HEK293 (cell line): ENCODE measurements at regions not wholly inside any gene's neighbourhood (a gene's known extent, or its start where the extent isn't known, plus 50 kb on each side); places are given as distances from the start of the nearest gene placed in this dataset.

Source experiments
- CTCF ChIA-PET: fragments of 350-600 bp; formaldehyde crosslinking; extraction: SDS; loops from one replicate; lab custom pipeline; 2021; ENCODE audit warnings: antibody characterized with exemption; lab: Yijun Ruan, JAX
- POLR2A ChIA-PET: fragments of 300-600 bp; formaldehyde crosslinking; extraction: SDS; loops from one replicate; lab custom pipeline; 2020; ENCODE audit warnings: antibody characterized with exemption, inconsistent platforms; lab: Yijun Ruan, JAX
- H3K27ac ChIP-seq: fragments of 200-500 bp; sonication (Bioruptor generic); 2 replicates; pipeline ENCODE4 v1.5.1; 2014; ENCODE audit warnings: low read depth, low read length, control low read depth, inconsistent platforms; ENCODE audit errors: extremely low read depth
- H3K36me3 ChIP-seq, 2 experiments: fragments of 200-500 bp in 1 of 2; sonication (Bioruptor generic) in 1 of 2; 1 replicate in 1 of 2; 2 replicates in 1 of 2; pipeline ENCODE4 v1.5.1; 2014 to 2017; ENCODE audit warnings: inconsistent platforms in 2 of 2, low read length in 2 of 2; ENCODE audit not compliant: control insufficient read depth in 2 of 2, insufficient read depth in 1 of 2
- H3K4me1 ChIP-seq: fragments of 200-500 bp; sonication (Bioruptor generic); 2 replicates; pipeline ENCODE4 v1.5.1; 2014; ENCODE audit warnings: mild to moderate bottlenecking, low read length, inconsistent platforms; ENCODE audit not compliant: control insufficient read depth, insufficient read depth
- H3K4me3 ChIP-seq: 2 replicates; pipeline ENCODE4 v1.5.1; 2011; ENCODE audit warnings: low read depth, mild to moderate bottlenecking, control low read depth, low read length, moderate library complexity
- H3K9me3 ChIP-seq: fragments of 200-500 bp; sonication (Bioruptor generic); 2 replicates; pipeline ENCODE4 v1.5.1; 2014; ENCODE audit warnings: low read depth, low read length, inconsistent platforms; ENCODE audit not compliant: control insufficient read depth, insufficient read depth
- BCL11B ChIP-seq: fragments of 450-650 bp; formaldehyde crosslinking; IDR thresholded peaks from 2 replicates; pipeline ENCODE4 v1.5.1; 2016; ENCODE audit warnings: low read depth, missing biosample characterization, missing genetic modification characterization
- OVOL3 ChIP-seq: fragments of 450-650 bp; formaldehyde crosslinking; IDR thresholded peaks from 2 replicates; pipeline ENCODE4 v1.5.1; 2016; ENCODE audit warnings: missing biosample characterization, missing genetic modification characterization
- PRDM1 ChIP-seq: fragments of 450-650 bp; formaldehyde crosslinking; IDR thresholded peaks from 2 replicates; pipeline ENCODE4; 2016; ENCODE audit warnings: missing biosample characterization, missing genetic modification characterization
- ZFP37 ChIP-seq: fragments of 450-650 bp; formaldehyde crosslinking; IDR thresholded peaks from 2 replicates; pipeline ENCODE4 v1.5.1; 2016; ENCODE audit warnings: missing biosample characterization, missing genetic modification characterization
- ZFP41 ChIP-seq: fragments of 450-650 bp; formaldehyde crosslinking; IDR thresholded peaks from 2 replicates; pipeline ENCODE4 v1.5.1; 2016; ENCODE audit warnings: missing biosample characterization, missing genetic modification characterization, borderline replicate concordance
- ZNF10 ChIP-seq: fragments of 450-650 bp; formaldehyde crosslinking; IDR thresholded peaks from 2 replicates; pipeline ENCODE4 v1.5.1; 2017; ENCODE audit warnings: missing biosample characterization, missing genetic modification characterization
- ZNF112 ChIP-seq: fragments of 450-650 bp; formaldehyde crosslinking; IDR thresholded peaks from 2 replicates; pipeline ENCODE4 v1.5.0; 2017; ENCODE audit warnings: missing biosample characterization, missing genetic modification characterization
- ZNF146 ChIP-seq: fragments of 450-650 bp; formaldehyde crosslinking; IDR thresholded peaks from 2 replicates; pipeline ENCODE4 v1.5.1; 2016; ENCODE audit warnings: missing biosample characterization, missing genetic modification characterization
- ZNF184 ChIP-seq: fragments of 450-650 bp; IDR thresholded peaks from 2 replicates; pipeline ENCODE4 v1.5.1; 2018; ENCODE audit warnings: missing biosample characterization, mild to moderate bottlenecking, missing genetic modification characterization
- ZNF2 ChIP-seq: fragments of 450-650 bp; formaldehyde crosslinking; IDR thresholded peaks from 2 replicates; pipeline ENCODE4 v1.5.1; 2016; ENCODE audit warnings: missing biosample characterization, missing genetic modification characterization
- ZNF350 ChIP-seq: fragments of 450-650 bp; formaldehyde crosslinking; IDR thresholded peaks from 2 replicates; pipeline ENCODE4 v1.5.0; 2017; ENCODE audit warnings: missing biosample characterization, mild to moderate bottlenecking, missing genetic modification characterization
- ZNF391 ChIP-seq: fragments of 450-650 bp; formaldehyde crosslinking; IDR thresholded peaks from 2 replicates; pipeline ENCODE4 v1.5.1; 2016; ENCODE audit warnings: low read depth, missing biosample characterization, missing genetic modification characterization, borderline replicate concordance
- ZNF394 ChIP-seq: fragments of 450-650 bp; formaldehyde crosslinking; IDR thresholded peaks from 2 replicates; pipeline ENCODE4 v1.5.1; 2016; ENCODE audit warnings: missing biosample characterization, missing genetic modification characterization, mild to moderate bottlenecking, moderate library complexity, borderline replicate concordance
- ZNF423 ChIP-seq: fragments of 450-650 bp; formaldehyde crosslinking; IDR thresholded peaks from 2 replicates; pipeline ENCODE4 v1.5.1; 2016; ENCODE audit warnings: missing biosample characterization, missing genetic modification characterization
- ZNF529 ChIP-seq: fragments of 450-650 bp; formaldehyde crosslinking; IDR thresholded peaks from 2 replicates; pipeline ENCODE4 v1.5.1; 2017; ENCODE audit warnings: missing genetic modification characterization, missing biosample characterization; ENCODE audit not compliant: insufficient replicate concordance
- ZNF544 ChIP-seq: fragments of 450-650 bp; formaldehyde crosslinking; IDR thresholded peaks from 2 replicates; pipeline ENCODE4 v1.5.0; 2017; ENCODE audit warnings: missing biosample characterization, missing genetic modification characterization
- ZNF600 ChIP-seq: fragments of 450-650 bp; formaldehyde crosslinking; IDR thresholded peaks from 2 replicates; pipeline ENCODE4 v1.5.1; 2016; ENCODE audit warnings: missing biosample characterization, missing genetic modification characterization
- ZNF624 ChIP-seq: fragments of 450-650 bp; formaldehyde crosslinking; IDR thresholded peaks from 2 replicates; pipeline ENCODE4 v1.5.1; 2017; ENCODE audit warnings: missing biosample characterization, missing genetic modification characterization
- ZNF654 ChIP-seq: fragments of 450-650 bp; formaldehyde crosslinking; IDR thresholded peaks from 2 replicates; pipeline ENCODE4 v1.5.1; 2016; ENCODE audit warnings: low read depth, missing biosample characterization, missing genetic modification characterization
- ZNF660 ChIP-seq: fragments of 450-650 bp; IDR thresholded peaks from 2 replicates; pipeline ENCODE4 v1.5.1; 2018; ENCODE audit warnings: missing biosample characterization, mild to moderate bottlenecking, missing genetic modification characterization
- ZNF776 ChIP-seq: fragments of 450-650 bp; formaldehyde crosslinking; IDR thresholded peaks from 2 replicates; pipeline ENCODE4 v1.5.0; 2017; ENCODE audit warnings: missing biosample characterization, missing genetic modification characterization, borderline replicate concordance
- TF ChIP-seq, protein P1 (sequence below): fragments of 450-650 bp; formaldehyde crosslinking; IDR thresholded peaks from 2 replicates; pipeline ENCODE4 v1.5.1; 2016; ENCODE audit warnings: missing biosample characterization, missing genetic modification characterization
- TF ChIP-seq, protein P2 (sequence below): fragments of 450-650 bp; formaldehyde crosslinking; IDR thresholded peaks from 2 replicates; pipeline ENCODE4 v1.5.1; 2016; ENCODE audit warnings: missing biosample characterization, missing genetic modification characterization
- TF ChIP-seq, protein P3 (sequence below): fragments of 450-650 bp; IDR thresholded peaks from 2 replicates; pipeline ENCODE4 v1.5.1; 2018; ENCODE audit warnings: missing biosample characterization, missing genetic modification characterization
- TF ChIP-seq, protein P4 (sequence below): fragments of 450-650 bp; formaldehyde crosslinking; IDR thresholded peaks from 2 replicates; pipeline ENCODE4 v1.5.1; 2016; ENCODE audit warnings: missing biosample characterization, missing genetic modification characterization
- TF ChIP-seq, protein P5 (sequence below): fragments of 450-650 bp; formaldehyde crosslinking; IDR thresholded peaks from 2 replicates; pipeline ENCODE4 v1.5.1; 2016; ENCODE audit warnings: missing biosample characterization, missing genetic modification characterization

DNA sequence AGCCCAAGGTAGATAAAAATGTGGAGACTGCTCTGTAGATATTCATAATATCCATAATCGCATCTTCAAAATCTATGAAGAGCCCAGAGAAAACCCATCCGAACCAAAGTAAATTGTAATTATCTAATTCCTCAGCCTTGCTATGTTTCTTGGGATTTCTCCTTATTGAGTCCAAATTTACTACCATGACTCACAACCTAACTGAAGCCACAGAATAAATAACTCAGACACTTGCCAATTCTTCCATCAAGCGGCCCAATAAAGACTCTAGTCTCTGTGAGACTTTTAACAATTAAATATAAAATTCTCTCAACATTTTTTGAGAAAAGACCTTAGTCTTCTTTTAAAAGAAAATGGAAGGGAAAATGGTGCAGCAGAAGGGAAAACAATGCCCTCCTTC, 409.8 kb downstream of the DAD1 start (continued):
- TF ChIP-seq, protein P1, sequence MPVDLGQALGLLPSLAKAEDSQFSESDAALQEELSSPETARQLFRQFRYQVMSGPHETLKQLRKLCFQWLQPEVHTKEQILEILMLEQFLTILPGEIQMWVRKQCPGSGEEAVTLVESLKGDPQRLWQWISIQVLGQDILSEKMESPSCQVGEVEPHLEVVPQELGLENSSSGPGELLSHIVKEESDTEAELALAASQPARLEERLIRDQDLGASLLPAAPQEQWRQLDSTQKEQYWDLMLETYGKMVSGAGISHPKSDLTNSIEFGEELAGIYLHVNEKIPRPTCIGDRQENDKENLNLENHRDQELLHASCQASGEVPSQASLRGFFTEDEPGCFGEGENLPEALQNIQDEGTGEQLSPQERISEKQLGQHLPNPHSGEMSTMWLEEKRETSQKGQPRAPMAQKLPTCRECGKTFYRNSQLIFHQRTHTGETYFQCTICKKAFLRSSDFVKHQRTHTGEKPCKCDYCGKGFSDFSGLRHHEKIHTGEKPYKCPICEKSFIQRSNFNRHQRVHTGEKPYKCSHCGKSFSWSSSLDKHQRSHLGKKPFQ = no peak
- no peak for TF ChIP-seq ZNF2
- TF ChIP-seq, protein P2, sequence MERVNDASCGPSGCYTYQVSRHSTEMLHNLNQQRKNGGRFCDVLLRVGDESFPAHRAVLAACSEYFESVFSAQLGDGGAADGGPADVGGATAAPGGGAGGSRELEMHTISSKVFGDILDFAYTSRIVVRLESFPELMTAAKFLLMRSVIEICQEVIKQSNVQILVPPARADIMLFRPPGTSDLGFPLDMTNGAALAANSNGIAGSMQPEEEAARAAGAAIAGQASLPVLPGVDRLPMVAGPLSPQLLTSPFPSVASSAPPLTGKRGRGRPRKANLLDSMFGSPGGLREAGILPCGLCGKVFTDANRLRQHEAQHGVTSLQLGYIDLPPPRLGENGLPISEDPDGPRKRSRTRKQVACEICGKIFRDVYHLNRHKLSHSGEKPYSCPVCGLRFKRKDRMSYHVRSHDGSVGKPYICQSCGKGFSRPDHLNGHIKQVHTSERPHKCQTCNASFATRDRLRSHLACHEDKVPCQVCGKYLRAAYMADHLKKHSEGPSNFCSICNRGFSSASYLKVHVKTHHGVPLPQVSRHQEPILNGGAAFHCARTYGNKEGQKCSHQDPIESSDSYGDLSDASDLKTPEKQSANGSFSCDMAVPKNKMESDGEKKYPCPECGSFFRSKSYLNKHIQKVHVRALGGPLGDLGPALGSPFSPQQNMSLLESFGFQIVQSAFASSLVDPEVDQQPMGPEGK (tag by site-specific recombination) = no peak
- no peak for TF ChIP-seq ZNF776 (tag by site-specific recombination)
- TF ChIP-seq ZNF394 (tag by site-specific recombination) = no peak
- no peak for TF ChIP-seq ZNF624 (tag by site-specific recombination)
- TF ChIP-seq ZNF529 (tag by site-specific recombination) = no peak
- TF ChIP-seq, protein P3, sequence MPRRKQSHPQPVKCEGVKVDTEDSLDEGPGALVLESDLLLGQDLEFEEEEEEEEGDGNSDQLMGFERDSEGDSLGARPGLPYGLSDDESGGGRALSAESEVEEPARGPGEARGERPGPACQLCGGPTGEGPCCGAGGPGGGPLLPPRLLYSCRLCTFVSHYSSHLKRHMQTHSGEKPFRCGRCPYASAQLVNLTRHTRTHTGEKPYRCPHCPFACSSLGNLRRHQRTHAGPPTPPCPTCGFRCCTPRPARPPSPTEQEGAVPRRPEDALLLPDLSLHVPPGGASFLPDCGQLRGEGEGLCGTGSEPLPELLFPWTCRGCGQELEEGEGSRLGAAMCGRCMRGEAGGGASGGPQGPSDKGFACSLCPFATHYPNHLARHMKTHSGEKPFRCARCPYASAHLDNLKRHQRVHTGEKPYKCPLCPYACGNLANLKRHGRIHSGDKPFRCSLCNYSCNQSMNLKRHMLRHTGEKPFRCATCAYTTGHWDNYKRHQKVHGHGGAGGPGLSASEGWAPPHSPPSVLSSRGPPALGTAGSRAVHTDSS (tag by site-specific recombination) = no peak
- no peak for TF ChIP-seq ZFP37
- TF ChIP-seq ZNF660 (tag by site-specific recombination) = no peak
- no peak for TF ChIP-seq ZNF112 (tag by site-specific recombination)
- TF ChIP-seq ZNF423 (tag by site-specific recombination) = no peak
- TF ChIP-seq ZNF654 (tag by site-specific recombination) = no peak
- TF ChIP-seq ZNF391 (tag by site-specific recombination) = no peak
- TF ChIP-seq, protein P4, sequence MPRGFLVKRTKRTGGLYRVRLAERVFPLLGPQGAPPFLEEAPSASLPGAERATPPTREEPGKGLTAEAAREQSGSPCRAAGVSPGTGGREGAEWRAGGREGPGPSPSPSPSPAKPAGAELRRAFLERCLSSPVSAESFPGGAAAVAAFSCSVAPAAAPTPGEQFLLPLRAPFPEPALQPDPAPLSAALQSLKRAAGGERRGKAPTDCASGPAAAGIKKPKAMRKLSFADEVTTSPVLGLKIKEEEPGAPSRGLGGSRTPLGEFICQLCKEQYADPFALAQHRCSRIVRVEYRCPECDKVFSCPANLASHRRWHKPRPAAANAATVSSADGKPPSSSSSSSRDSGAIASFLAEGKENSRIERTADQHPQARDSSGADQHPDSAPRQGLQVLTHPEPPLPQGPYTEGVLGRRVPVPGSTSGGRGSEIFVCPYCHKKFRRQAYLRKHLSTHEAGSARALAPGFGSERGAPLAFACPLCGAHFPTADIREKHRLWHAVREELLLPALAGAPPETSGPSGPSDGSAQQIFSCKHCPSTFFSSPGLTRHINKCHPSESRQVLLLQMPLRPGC (tag by site-specific recombination) = no peak
- no peak for TF ChIP-seq OVOL3

DNA sequence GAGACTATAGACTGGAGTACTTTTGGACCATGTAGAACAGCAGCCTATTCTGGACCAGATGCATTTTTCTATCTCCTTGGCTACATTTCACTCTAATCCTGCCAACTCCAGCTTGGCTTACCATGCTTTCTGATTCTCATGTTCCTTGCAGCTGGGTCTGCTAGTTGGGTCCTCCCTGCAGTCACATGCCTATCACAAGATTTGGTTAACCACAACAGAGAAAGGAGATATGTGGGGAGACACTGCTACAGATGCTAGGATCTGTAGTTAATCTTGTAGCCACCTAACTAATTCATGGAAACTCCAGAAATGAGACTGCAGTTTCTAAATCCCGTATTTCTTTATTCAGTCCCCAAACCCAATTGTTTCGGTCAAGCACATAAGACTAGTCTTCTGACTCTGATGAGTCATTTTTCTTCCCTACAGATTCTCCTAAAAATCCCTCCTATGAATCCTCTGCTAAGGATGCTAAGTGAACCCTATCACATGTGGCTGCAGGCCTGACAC, 410.6 kb downstream of the DAD1 start:
- Histone ChIP-seq H3K27ac (no peak overlapping the region), H3K9me3 (no peaks in the 10 kb centered on the region), H3K36me3 (no peaks in the 10 kb centered on the region), H3K4me3 (no peak overlapping the region), H3K4me1 (no peaks in the 10 kb centered on the region)
- TF ChIP-seq ZNF600 (no peak), PRDM1 (tag by site-specific recombination) (no peak), ZNF350 (tag by site-specific recombination) (no peak), ZNF146 (no peak), ZNF112 (tag by site-specific recombination) (no peak), ZNF10 (tag by site-specific recombination) (no peak), ZFP41 (tag by site-specific recombination) (no peak), ZNF654 (tag by site-specific recombination) (no peak), ZNF184 (tag by site-specific recombination) (no peak), ZNF544 (tag by site-specific recombination) (no peak), BCL11B (tag by site-specific recombination) (no peak)
- TF ChIP-seq, protein P5, sequence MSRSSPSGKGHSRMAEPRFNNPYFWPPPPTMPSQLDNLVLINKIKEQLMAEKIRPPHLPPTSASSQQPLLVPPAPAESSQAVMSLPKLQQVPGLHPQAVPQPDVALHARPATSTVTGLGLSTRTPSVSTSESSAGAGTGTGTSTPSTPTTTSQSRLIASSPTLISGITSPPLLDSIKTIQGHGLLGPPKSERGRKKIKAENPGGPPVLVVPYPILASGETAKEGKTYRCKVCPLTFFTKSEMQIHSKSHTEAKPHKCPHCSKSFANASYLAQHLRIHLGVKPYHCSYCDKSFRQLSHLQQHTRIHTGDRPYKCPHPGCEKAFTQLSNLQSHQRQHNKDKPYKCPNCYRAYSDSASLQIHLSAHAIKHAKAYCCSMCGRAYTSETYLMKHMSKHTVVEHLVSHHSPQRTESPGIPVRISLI (tag by site-specific recombination) = no peak
- ChIA-PET CTCF (interaction anchor here (0.5 to 0.7 kb wide), 2 partner anchors 20 to 213 kb away, joined by 3 read pairs; no protein-coding TSS in a partner anchor), POLR2A (no interaction called here)
